HG03565 (cell line): ENCODE measurements at regions not wholly inside any gene's neighbourhood (a gene's known extent, or its start where the extent isn't known, plus 50 kb on each side); places are given as distances from the start of the nearest gene placed in this dataset.

Source experiments
- ATAC-seq: cut with Tn5 transposase; IDR thresholded peaks from one replicate; pipeline ENCODE4 v1.9.1; 2021; ENCODE audit warnings: mild to moderate bottlenecking, moderate library complexity; ENCODE audit not compliant: unreplicated experiment

DNA sequence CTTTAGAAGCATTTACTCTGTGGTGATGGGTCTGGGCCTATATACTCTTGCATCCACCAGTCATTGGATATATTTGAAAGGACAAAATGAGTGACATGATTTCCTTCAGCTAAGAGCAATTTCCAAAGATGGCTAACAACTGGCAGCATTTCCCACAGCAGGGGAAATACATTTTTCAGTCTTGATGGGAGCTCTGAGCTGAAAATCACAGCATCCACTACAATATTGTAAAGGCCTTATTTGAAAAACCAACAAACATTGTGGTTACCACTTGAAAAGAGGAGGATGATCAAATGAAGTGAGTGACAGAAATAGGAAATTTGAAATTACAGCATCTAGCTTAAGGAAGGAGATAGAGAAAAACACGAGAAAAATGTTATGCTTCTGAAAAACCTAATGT, 705.0 kb upstream of the EPHA7 start:
- ATAC-seq = no peak

DNA sequence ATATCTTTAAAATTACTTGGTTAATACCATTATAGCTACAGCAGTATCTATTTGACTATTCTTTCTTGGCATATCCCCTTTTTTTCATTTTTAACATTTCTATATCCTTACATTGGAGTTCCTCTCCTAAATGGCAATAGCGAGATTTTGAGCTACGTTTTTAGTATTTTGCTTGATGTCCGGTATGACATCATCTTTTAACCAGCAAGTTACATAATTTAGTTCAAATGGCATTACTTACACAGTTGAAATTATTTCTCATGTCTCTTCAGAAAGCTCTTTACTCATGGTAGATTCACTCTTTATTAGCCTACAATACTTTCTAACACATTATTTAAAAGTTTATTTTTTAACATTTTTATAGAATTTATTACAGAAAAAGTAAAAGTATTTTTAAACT, 701.7 kb upstream of the EPHA7 start:
- no peak for ATAC-seq

DNA sequence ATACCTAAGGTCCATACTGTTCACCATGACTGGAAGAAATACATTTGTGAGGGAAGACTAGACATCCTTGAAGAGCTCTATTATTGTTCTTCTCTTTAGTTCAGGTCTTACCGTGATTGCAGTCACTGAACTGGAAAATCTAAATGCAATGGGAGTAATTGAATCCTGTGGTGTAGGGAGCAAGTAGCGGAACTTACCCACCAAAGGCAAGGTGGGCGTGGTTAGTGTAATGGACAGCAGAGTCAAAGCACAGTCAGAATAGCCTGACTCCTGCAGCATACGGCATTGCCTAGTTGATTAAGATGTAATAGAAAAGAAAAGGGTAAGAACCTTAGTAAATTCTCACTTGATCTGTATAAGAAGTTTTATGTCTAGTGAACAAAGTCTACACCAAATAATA, 679.7 kb upstream of the EPHA7 start:
- no peak for ATAC-seq

DNA sequence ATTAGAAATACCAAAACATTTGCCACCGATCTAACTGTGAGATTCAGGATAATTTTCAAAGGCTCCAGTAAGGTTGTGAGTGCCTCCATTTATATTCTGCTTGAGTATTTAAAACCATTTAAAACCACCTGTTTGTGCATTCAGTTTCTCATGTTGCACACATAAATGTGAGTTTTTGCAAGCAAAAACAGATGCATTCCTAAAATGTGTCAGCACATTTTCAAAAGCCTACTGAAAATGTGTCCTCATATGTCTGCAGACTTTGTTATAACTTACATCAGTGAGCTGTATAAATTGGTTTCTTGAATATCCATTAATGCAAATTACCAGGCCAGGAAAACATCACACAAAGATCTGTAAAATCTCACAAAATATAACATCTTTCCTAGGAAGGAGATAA, 676.6 kb upstream of the EPHA7 start:
- ATAC-seq = no peak

DNA sequence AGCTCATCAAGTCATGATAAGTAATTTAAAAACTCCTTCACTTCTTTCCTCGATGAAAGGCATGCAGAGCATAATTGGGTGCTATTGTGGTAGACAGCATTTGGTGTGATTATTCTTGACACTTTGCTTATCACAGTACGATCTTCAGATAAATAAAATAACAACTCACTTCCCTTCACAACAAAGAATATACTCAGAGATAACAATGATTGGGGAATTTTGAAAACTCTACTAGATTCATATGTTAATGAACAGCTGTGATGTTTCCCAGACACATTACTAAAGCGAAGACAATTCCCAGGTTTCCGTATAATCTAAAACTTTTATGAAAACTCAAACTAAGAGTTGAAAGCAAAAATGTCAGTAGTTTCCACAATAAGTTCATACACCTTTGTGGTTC, 670.6 kb upstream of the EPHA7 start:
- ATAC-seq = no peak

DNA sequence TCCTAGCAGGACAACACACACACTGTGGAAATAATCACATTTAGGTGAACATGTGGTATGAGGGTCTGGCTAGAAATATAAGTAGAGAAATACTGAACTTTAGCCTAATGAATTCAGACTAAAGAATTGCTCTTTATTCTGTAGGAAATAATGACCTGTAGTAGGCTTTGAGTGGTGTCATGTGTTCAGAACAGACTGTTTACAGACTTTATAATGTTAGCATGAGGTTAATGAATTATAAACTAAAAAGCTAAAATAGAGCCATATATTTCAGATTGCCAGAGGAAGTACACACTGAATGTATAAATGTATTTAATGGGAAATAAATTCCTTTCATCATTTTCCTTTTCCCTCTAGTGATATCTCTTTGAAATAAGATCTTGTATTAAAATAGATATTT, 669.5 kb upstream of the EPHA7 start:
- no peak for ATAC-seq

DNA sequence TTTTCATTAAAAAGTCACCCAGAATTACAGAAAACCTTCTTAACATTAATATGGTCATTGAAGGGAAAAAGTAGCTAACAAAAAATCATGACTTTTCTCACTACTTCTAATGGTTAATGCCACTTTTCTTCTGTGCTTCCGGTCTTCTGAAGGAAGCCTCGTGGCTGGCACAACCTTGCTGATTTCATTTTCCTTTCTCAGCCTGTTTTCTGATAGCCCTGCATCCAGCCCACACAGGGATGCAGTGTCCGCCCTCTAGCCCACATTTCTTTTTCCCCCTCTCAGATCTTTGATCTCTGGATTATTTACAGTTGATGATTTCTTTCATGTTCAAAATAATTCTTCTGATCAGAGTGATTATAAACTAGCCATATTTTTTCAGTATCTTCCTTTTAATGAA, 655.4 kb upstream of the EPHA7 start:
- no peak for ATAC-seq

DNA sequence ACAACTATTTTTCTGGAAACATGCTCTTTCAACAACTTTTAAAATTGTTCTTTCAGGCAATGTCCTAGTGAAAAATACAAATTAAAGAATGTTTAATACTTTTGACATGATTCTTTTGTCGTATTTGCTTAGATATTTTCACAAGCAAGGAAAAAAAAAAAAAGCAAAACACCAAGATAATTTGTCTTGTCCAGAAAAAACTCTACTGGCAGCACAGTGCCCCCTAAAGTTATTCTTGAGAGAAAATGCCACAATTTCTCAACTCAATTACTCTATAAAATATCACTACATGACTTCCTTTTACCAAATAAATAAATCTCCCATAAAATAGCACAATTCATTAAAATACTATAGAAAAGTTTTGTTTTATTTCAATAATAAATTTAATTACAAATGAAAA, 652.5 kb upstream of the EPHA7 start:
- ATAC-seq = no peak

DNA sequence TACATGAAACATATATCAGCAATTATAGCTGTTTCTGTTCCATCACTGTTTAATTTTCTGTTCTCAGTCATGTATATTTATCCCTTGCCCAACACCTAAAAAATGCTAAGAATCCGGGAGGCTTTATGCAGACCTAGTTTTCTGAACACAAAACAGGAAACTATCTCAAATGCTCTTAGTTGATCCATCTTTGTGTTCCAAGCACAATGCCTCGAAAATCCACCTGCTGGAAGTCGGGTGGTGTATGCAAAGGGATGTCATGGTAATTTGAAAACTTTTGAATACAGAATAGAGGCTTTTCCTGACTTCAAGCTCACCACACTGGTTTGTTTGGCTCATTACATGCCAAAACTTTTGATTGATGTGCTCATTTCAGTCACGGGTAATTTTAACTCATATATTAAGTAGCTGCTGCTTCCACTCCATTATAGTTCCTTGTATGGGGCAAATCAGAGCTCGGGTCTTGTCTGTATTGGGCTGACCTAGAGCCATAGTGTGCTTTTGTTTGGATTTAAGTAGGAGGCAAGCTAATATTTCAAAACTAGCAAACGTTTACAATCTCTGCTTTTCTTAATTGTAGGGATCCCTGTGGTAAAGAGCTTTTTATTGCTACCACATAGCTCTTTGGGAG, 646.5 kb upstream of the EPHA7 start:
- no peak for ATAC-seq

DNA sequence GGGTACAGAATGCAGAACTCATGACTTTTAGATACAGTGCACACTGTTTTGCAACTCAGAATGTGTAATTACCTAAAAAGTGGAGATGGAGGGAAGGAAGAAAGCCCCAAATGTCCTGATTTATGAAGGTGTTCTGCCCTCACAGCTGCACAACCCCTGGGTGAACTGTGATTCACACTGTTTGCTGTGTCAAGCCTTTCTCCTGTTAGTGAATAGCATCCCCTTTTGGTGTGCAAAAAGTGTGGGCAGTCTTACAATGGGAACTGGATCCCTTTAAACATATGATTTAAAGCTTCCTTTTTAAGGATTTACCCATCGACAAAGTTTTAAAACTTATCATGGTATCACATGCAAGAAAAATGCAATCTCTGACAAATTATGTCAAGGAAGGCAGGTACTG, 633.4 kb upstream of the EPHA7 start:
- ATAC-seq = no peak

DNA sequence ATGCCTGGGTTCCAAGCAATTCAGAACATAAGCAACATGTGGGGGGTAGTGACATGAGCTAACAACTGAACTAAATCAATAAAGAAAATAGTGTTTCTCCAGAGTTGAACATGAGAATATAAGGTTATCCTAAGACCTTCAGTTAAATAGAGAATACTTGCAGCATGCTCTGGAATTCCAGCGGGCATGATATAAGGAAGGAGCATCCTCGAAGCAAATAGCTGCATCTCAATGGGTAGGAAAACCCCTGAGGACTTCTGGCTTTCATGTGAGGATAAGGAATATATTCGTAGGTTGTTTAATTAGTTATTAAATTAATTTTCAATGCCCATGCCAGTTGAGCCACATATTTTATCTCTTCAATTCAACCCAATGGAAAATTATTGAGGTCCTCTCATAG, 631.2 kb upstream of the EPHA7 start:
- ATAC-seq = no peak

DNA sequence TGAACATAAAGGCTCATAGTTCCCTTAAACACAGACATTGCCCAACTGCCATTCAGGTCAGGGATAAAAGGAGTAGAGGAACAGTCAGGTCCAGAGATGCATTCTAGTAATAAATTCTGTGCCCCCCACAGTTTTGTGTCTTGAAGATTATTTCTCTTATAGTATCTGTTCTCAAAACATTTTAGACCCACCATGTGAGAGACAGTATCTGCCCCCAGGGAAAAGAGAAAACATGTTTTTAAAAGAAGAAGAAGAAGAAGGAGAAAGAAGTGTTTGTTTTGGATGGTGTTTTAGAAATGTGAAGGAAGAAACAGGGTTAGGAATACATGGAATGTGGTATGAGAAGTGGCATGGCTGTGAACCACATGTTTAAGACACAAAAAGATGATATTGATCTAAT, 629.6 kb upstream of the EPHA7 start:
- ATAC-seq = no peak

DNA sequence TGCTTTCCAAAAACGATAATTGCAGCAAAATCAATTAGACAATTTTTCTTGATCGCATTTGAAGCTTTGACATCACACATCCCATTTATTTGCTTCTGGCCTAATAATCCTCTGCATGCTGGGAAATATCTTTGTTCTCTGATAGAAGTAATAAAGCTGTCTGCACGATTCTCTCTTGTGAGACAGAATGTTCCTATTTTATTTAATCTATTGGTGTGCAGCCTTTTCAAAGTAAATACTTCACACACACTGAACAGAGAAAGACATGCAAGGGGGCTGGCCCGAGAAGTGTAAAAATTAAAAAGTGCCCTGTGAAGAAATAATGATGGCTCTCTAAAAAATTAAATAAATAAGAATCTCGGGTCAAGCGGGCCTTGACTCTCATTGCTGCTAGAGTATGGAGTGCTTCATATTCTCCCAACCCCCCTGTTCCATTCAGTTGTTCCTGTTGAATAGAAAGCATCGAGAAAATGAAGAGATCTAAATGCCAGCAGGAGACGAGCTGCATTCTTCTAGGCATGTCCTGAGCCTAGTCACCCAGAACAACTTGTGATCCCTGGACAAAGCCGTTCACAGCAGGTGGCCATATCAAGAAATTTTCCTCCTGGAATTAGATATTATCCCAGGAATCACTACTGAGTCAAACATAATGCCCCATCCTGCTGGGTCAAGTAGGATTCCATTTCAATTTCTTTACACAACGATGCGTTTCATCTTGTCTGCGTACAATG, 625.9 kb upstream of the EPHA7 start:
- no peak for ATAC-seq

DNA sequence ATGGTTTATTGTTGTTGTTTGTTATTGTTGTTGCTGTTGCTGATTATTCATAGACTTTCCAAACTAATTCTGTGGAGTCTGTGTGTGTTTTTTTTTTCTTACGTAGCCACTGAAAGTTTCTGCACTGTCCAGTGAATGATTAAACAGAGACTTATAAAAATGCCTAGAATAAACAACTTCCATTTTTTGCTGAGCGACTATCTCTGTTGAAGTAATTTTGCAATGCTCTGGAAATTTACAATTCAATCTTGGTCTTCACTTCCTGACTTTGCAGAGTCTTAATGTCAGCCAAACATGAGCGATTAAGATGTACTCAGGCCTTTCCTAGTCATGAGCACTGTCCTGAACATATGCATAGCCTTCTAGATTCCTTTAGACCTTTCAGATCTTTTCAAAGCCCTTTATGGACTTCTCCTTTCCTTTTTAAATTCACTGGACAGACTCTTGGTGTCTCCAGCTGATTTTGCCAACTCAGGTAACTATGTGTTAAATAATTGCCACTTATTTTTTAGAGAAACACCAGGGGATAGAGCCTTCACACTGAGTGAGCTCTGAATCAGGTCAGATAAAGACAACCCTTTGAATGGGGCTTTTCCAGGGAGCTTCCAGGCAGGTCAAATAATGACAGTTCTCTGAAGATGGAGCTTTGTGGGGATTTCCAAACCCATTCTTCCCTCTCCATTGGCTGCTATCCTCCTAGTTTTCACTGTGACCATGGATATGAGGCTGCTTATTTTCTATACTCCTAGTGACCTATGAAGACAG, 622.8 kb upstream of the EPHA7 start:
- no peak for ATAC-seq

DNA sequence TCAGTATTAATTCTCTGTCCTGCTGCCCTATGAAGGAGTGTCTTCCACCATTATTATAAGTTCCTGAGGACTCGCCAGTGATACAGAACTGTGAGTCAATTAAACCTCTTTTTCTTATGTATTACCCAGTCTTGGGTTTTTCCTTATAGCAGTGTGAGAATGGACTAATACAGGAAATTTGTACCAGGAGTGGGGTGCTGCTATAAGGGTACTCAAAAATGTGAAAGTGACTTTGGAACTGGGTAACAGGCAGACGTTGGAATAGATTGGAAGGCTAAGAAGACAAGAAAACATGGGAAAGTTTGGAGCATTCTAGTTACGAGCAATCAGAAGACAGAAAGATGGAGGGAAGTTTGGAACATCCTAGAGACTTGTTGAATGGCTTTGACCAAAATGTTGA, 616.7 kb upstream of the EPHA7 start:
- no peak for ATAC-seq

DNA sequence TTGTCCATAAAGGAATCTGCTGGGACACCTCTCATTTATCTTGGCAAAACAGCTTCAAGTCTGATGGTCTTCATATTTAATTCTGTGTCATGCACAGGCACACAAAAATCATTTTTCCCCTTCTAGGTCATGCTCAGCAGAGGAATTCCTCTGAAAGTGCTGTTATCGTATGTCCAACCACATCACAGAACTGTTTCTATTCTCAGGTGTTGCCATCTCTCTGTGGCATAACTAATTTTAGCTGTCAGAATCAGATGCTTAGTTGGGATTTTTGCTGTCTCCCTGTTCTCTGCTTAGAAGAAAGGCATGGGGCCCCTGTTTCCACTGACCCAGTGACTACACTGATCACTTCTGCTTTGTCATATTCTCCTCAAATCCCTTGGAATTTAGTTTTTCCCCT, 608.0 kb upstream of the EPHA7 start:
- ATAC-seq = no peak

DNA sequence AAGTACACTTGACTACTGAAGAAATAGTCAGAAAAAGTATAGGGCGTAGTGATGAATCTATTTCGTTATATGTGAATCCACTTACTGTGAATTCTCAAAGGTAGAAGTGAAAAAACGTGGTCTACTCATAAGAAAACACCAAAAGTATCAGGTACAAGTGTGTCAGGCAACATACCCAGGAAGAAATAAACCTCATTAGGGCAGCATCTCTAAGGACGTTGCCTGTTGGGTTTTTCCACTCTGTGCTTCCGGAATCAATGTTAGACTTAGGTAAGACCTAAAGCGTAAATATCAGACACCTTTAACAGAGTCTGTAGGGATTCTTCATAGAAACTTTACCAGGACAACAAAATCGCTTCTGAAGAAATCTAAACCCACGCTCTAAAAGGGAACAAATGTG, 607.2 kb upstream of the EPHA7 start:
- no peak for ATAC-seq

DNA sequence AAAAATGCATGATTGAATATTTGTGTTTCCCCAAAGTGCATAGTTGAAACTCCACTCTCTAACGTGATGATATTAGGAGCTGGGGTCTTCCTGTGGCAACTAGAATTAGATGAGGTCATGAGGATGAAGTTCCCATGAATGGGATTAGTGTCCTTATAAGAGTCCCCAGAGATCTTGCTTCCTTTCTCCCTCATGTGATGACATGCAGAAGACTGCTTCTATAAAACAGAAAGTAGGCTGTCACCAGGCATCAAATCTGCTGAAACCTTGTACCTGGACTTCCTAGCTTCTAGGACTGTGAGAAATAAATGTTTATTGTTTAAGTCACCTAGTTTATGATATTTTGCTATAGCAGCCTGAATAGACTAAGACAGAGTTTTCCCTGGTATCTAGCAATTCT, 586.5 kb upstream of the EPHA7 start:
- no peak for ATAC-seq

DNA sequence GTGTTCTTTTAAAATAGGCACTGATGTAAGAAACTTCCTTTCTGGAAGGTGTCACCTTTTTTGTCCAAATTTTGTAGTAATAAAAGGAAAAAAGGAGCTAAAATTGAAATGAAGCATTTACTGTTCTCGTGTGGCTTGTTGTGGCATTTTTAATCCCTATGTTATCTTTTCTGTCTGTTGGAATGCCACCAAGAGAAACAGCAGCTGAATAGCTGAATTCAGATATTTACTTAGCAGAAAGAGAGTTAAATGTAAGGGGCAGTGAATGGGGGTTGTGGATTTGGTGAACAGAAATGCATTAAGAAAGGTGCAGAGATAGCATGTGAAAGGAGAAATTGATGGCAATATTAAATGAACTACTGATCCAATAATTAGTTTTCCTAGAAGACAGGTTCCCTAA, 573.6 kb upstream of the EPHA7 start:
- no peak for ATAC-seq

DNA sequence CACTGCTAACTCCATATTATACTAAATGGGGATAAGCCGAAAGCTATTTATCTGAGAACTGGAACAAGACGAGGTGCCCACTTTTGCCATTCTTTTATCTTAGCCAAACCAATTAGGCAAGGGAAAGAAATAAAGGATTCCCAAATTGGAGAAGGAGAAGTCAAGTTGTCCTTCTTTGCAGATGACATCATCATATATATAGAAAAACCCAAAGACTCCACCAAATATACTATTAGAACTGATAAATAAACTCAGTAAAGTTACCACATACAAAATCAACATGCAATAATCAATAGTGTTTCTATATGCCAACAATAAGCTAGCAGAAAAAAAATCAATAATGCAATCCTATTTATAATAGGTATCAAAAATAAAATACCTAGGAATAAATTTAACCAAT, 570.3 kb upstream of the EPHA7 start:
- no peak for ATAC-seq

DNA sequence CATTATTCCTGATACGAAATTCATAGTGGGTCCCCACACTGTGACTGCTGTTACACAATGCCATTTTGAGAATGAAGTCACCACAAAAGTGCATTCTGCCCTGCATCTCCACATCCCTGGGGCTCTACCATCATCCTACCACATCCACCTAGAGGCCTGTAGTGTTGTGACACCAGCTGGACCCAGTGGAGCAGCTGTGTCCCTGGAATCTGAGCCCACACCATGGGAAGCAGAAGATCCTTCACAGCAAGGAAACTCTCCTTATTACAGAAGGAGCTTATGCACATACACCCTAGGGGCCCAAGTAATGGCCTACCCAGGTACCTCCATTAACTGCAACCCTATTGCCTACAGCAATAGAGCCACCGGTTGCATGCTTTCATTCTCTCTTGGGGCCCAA, 566.6 kb upstream of the EPHA7 start:
- no peak for ATAC-seq

DNA sequence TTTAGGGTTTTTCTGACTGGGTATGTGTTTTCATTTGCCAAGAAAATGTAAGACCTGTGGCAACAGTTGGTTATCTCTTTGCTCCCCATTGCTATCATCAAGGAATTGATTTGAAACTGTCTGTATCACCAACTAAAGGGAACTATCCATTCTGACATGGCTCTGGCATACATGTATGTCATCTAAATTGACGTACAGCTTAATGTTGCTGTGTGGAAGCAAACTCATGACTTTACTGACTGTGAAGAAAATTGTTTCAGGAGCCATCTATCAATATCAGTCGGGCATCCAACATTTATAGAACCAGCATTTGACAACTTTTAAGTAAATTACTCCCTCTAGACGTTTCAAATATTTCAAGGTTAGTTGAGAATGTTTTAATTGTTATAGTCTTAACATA, 555.8 kb upstream of the EPHA7 start:
- no peak for ATAC-seq
